ENCODE measurements at regions not wholly inside any gene's neighbourhood (a gene's known extent, or its start where the extent isn't known, plus 50 kb on each side); places are given as distances from the start of the nearest gene placed in this dataset.

DNA sequence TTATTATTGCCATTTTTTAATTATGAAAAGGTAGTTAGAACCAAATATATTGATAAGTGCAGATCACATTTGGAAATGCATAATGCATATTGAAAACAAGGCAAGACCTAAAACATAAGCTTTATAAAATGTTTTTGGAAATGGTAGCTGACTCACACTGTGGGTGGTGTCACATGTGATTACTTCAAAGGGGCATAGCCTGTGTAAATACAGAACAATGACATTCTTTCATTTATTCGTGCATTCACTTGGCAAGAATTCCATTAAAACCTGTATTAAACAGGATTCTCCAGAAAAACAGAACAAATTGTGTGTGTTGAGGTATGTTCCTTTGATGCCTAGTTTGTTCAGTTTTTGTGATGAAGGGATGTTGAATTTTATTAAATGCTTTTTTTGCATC is 427.3 kb upstream of the ST6GAL2 start:
- ChIA-PET CTCF (no interaction called here), POLR2A (no interaction called here)
- H3K9me3 Mint-ChIP-seq (ENCODE audit: insufficient read depth): peaks cover 8% of the 10 kb centered on the region
- no peaks in the 10 kb centered on the region for H3K4me1 Mint-ChIP-seq (ENCODE audit: low read depth)
- H3K27ac Mint-ChIP-seq: no peak overlapping the region
- no peak overlapping the region for H3K4me3 Mint-ChIP-seq
- H3K36me3 Mint-ChIP-seq (ENCODE audit: low read depth): no peaks in the 10 kb centered on the region
- ATAC-seq (no peak), DNase-seq (no peak)
- no peaks in the 10 kb centered on the region for H3K27me3 Mint-ChIP-seq (ENCODE audit: low read depth)

DNA sequence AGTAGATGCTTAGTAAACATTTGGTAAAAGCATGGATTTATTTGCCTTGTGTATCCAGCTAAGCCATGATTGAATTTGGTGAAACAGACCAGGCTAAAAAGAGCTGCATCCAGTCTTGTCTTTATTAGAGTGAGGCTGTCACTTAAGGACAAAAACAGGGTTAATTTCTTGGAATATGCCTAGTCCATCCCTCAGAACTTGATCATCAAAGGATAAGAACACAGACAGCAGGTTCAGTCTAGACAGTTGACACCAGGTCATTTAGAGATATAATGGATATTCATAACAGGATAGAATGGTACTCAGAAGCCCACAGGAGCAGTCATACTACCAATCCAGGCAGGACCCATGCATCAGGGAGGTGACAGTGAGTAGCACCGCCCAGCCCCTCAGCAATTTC is 434.9 kb upstream of the ST6GAL2 start:
- Mint-ChIP-seq H3K27ac (no peak overlapping the region), H3K4me1 (ENCODE audit: low read depth) (no peaks in the 10 kb centered on the region), H3K9me3 (ENCODE audit: insufficient read depth) (no peaks in the 10 kb centered on the region), H3K36me3 (ENCODE audit: low read depth) (no peaks in the 10 kb centered on the region), H3K4me3 (no peak overlapping the region), H3K27me3 (ENCODE audit: low read depth) (no peaks in the 10 kb centered on the region)
- ATAC-seq: no peak
- CTCF ChIA-PET: no interaction called here
- DNase-seq: no peak
- POLR2A ChIA-PET: no interaction called here

DNA sequence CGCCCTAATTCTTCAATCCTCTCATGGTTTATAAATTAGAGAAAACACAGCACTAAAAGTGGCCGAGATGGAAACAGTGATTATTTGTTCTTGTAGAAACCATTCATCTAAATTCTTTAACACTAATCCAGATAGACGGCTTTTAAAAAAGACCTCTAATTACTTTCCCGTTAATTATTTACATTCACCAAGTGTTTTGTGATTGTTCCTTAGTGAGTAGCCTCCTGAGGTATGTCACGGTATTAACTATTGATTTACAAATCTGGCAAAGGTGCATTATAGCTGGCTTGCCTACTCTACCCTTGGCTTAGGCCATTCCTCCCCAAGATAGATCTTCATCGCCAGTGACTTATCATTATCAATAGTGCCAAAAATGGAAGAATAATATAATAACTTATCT is 436.4 kb upstream of the ST6GAL2 start:
- ChIA-PET POLR2A (no interaction called here), CTCF (no interaction called here)
- Mint-ChIP-seq H3K4me1 (ENCODE audit: low read depth) (no peaks in the 10 kb centered on the region), H3K27me3 (ENCODE audit: low read depth) (no peaks in the 10 kb centered on the region), H3K36me3 (ENCODE audit: low read depth) (no peaks in the 10 kb centered on the region), H3K9me3 (ENCODE audit: insufficient read depth) (no peaks in the 10 kb centered on the region), H3K27ac (no peak overlapping the region), H3K4me3 (no peak overlapping the region)
- DNase-seq: no peak
- ATAC-seq: no peak

DNA sequence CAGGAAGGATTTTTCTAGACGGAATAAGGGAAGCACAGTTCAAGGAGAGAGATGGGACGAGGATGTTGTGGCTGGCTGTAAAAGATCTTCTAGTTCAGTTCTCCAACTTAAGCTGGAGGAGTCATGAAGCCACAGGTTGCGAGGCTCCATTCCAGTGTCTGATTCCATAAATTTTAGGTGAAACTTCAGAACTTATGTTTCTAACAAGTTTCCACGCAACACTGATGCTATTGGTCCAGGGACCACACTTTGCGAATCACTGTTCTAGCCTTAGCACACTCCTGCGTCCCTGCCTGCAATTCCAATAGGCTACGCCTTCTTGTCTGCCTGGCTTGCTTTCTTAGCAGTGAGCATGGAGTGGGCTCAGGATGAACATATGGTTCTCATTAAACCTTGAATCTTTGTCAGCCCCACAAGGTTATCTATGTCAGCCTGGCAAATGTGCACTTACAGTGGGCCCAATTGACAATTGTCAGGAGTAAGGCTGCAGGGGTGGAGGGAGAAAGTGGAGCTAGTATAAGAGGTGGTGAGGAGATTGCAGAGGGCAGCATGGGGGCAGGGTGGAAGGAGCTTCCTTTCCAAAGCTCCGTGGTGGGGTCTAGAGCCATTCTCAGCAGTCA is 438.1 kb upstream of the ST6GAL2 start:
- Mint-ChIP-seq H3K9me3 (ENCODE audit: insufficient read depth) (no peaks in the 10 kb centered on the region), H3K4me3 (no peak overlapping the region), H3K36me3 (ENCODE audit: low read depth) (no peaks in the 10 kb centered on the region), H3K27me3 (ENCODE audit: low read depth) (no peaks in the 10 kb centered on the region), H3K27ac (no peak overlapping the region), H3K4me1 (ENCODE audit: low read depth) (no peaks in the 10 kb centered on the region)
- ChIA-PET POLR2A (no interaction called here), CTCF (no interaction called here)
- ATAC-seq (no peak), DNase-seq (no peak)

DNA sequence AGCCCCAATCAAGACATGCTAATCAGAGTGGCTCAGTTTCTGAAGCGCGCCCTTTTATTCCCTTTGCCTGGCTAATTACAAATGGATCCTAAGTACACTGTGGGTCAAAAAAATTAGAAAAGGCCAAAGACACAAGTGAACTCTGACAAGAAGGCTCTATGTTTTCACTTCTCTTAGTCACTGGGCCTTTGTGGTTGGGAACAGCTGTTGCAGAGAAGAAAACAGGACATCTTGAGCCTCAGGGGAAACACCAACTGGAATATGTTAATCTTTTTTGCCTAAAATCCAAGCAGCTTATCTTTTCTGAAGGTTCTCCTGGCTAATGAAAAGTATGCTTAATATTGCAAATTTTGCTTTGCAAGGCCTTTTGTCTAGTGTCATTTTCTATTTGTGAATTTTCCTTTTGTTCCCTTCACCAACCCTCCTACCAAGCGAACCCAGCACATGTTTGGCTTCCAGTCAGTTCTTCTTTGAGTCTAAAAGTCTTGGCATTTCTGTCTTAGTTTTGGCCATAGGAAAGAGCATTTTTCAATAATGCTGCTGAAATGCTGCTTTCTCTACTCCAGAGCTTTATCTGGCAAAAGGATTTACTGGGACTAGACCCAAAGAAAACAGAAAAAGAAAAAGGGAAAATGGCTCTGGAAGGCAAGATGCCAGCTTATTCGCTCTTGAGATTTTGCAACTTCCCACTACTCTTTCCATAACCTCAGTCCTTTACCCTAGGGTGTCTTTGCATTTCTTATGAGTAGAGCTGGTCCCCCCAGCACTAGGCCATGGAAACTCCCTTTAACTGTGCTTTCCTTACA is 440.2 kb upstream of the ST6GAL2 start:
- Mint-ChIP-seq H3K4me3 (no peak overlapping the region), H3K27ac (no peak overlapping the region), H3K9me3 (ENCODE audit: insufficient read depth) (peaks cover 4% of the 10 kb centered on the region), H3K36me3 (ENCODE audit: low read depth) (no peaks in the 10 kb centered on the region), H3K4me1 (ENCODE audit: low read depth) (no peaks in the 10 kb centered on the region), H3K27me3 (ENCODE audit: low read depth) (no peaks in the 10 kb centered on the region)
- DNase-seq (no peak), ATAC-seq (no peak)
- POLR2A ChIA-PET: no interaction called here
- CTCF ChIA-PET: no interaction called here

DNA sequence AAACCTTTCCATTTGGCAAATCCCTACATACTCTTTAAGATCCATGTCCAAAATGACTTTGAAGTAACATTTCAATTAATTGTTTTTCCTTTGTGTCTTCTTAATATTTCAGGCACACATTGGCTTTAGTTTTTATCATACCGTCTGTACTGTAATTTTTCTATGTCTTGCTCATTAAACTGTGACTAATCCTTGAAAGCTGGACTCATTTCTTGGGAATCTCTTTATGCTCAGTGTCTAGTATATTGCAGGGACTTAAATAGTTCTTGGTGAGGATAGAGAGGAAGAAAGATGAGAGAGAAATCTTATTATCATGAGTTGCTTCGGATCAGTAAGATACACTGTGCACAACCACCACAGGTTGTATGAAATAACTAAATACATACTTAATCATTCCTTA is 448.3 kb upstream of the ST6GAL2 start:
- ATAC-seq: no peak

DNA sequence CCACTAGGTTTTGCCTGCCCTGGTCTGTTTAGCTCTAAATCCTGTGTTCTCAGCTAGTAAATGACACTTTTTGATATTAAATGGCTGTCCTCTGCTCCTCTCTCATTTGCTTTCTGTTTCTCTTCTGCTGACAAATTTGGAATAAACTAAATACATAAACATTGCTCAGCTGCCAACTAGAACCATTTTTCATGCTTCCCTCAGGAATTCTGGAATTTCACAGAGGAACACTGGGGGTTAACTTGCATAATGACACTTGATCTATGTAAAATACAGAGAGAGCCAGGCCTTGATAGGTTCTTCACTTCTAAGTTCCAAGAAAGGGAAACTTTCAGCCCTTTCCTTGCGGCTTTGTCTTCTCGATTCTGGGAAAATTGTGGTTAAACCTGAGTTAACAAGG is 450.6 kb upstream of the ST6GAL2 start:
- H3K4me1 Mint-ChIP-seq (ENCODE audit: low read depth): no peaks in the 10 kb centered on the region
- no peak overlapping the region for H3K4me3 Mint-ChIP-seq
- no peak overlapping the region for H3K27ac Mint-ChIP-seq
- ChIA-PET CTCF (no interaction called here), POLR2A (no interaction called here)
- ATAC-seq (no peak), DNase-seq (no peak)
- peaks cover 5% of the 10 kb centered on the region for H3K9me3 Mint-ChIP-seq (ENCODE audit: insufficient read depth)
- H3K36me3 Mint-ChIP-seq (ENCODE audit: low read depth): no peaks in the 10 kb centered on the region
- H3K27me3 Mint-ChIP-seq (ENCODE audit: low read depth): no peaks in the 10 kb centered on the region

More for the DNA sequence above, 448.3 kb upstream of the ST6GAL2 start:
- no peak for DNase-seq
- no peaks in the 10 kb centered on the region for H3K4me1 Mint-ChIP-seq (ENCODE audit: low read depth)
- no peak overlapping the region for H3K27ac Mint-ChIP-seq
- no peaks in the 10 kb centered on the region for H3K27me3 Mint-ChIP-seq (ENCODE audit: low read depth)
- POLR2A ChIA-PET: no interaction called here
- CTCF ChIA-PET: no interaction called here
- peaks cover 9% of the 10 kb centered on the region for H3K9me3 Mint-ChIP-seq (ENCODE audit: insufficient read depth)
- no peaks in the 10 kb centered on the region for H3K36me3 Mint-ChIP-seq (ENCODE audit: low read depth)
- H3K4me3 Mint-ChIP-seq: no peak overlapping the region

DNA sequence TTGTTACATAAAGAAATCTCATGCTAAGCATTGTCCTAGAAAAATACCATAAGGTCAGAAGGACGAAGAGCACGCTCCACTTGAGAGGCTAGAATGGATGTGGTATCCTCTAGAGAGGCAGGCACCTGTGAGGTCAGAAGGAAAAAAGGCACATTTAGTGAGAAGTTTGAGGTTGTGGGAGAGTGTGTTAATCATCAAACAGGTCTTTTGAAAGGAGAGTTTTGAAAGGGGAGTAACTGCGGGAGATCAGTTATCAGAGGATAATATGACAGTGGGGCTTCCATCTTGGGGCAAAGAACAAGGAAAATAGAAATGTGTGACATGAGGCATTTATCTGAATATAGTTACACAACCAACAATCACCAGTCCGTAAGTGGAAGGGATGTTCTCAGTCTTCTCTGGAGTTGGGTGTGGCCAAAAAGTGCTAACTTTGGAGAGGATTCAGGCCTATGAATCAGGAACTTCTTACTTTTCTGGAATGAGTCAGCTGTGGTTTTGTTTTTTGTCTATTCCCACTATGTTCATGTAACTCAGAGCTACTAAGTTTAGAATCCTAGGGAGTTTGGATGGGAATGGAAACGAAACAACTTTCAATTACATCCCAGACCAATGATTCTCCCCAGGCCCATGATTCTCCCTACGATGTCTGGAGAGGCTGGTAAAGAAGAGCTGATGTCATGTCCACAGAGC is 451.4 kb upstream of the ST6GAL2 start:
- no peak overlapping the region for H3K27ac Mint-ChIP-seq
- CTCF ChIA-PET: no interaction called here
- H3K27me3 Mint-ChIP-seq (ENCODE audit: low read depth): no peaks in the 10 kb centered on the region
- no peaks in the 10 kb centered on the region for H3K4me1 Mint-ChIP-seq (ENCODE audit: low read depth)
- DNase-seq (no peak), ATAC-seq (no peak)
- no peak overlapping the region for H3K4me3 Mint-ChIP-seq
- peaks cover 5% of the 10 kb centered on the region for H3K9me3 Mint-ChIP-seq (ENCODE audit: insufficient read depth)
- H3K36me3 Mint-ChIP-seq (ENCODE audit: low read depth): no peaks in the 10 kb centered on the region
- POLR2A ChIA-PET: no interaction called here

DNA sequence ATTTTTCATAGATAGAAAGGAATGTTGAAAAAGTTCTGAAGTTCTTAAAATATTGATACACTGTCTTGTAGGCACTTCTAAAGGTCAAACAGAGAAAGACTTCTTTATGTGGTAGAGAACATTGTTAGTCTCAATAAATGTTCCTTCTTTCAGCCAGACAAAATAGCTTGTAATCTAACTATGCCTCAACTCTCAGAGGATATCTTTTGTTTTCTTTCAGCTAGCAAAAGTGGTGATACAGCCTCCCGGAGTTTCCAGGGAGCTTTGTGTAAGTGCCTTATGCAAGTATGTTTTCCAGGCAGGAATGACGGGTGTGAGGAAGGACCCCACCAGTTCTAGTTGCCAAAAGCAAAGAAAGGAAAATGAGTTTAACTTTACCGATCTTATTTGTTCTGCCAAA is 452.1 kb upstream of the ST6GAL2 start:
- POLR2A ChIA-PET: no interaction called here
- Mint-ChIP-seq H3K4me1 (ENCODE audit: low read depth) (no peaks in the 10 kb centered on the region), H3K9me3 (ENCODE audit: insufficient read depth) (peaks cover 5% of the 10 kb centered on the region), H3K4me3 (no peak overlapping the region), H3K27me3 (ENCODE audit: low read depth) (no peaks in the 10 kb centered on the region), H3K27ac (no peak overlapping the region), H3K36me3 (ENCODE audit: low read depth) (no peaks in the 10 kb centered on the region)
- DNase-seq (no peak), ATAC-seq (no peak)
- CTCF ChIA-PET: no interaction called here

DNA sequence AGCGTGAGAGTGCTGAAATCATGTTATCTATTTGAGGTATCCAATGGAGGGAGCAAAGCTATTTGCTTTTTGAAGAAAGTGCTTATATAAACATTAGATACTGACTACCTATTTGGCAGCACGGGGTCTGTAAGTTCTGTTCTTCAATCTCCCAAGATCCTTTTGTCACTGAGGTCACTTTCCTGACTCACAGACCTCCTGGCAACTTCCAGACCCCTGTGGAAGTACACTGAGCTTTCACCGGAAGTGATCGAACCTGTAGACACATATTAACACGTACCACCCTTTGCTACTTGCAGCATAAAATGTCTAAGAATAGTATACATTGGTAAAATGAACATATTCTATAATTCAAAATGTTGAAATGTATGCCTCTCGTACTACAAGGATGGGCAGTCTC is 452.6 kb upstream of the ST6GAL2 start:
- DNase-seq: no peak
- no peaks in the 10 kb centered on the region for H3K4me1 Mint-ChIP-seq (ENCODE audit: low read depth)

DNA sequence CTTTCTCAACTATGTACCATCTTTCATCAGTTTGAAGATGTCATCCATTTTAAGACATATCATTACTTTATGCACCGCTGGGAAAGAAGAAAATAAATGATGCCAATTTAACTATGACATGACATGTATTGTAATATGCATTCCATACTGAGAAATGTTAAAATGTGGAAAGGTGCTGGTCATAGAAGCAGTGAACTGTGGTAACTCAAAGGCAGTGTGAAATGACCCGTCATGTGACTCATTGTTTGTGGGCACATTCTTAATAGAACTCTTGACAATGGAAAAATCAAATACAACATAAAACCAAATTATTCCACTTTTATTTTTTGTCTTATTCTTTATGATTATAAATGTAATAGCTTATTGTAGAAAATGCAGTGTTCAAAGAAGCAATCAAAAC is 455.0 kb upstream of the ST6GAL2 start:
- Mint-ChIP-seq H3K27ac (no peak overlapping the region), H3K4me3 (no peak overlapping the region), H3K4me1 (ENCODE audit: low read depth) (no peaks in the 10 kb centered on the region), H3K27me3 (ENCODE audit: low read depth) (no peaks in the 10 kb centered on the region), H3K9me3 (ENCODE audit: insufficient read depth) (peaks cover 5% of the 10 kb centered on the region), H3K36me3 (ENCODE audit: low read depth) (no peaks in the 10 kb centered on the region)
- DNase-seq (no peak), ATAC-seq (no peak)
- POLR2A ChIA-PET: no interaction called here
- CTCF ChIA-PET: no interaction called here

More for the DNA sequence above, 452.6 kb upstream of the ST6GAL2 start:
- Mint-ChIP-seq H3K9me3 (ENCODE audit: insufficient read depth) (peaks cover 5% of the 10 kb centered on the region), H3K4me3 (no peak overlapping the region), H3K27ac (no peak overlapping the region), H3K36me3 (ENCODE audit: low read depth) (no peaks in the 10 kb centered on the region), H3K27me3 (ENCODE audit: low read depth) (no peaks in the 10 kb centered on the region)
- ChIA-PET POLR2A (no interaction called here), CTCF (no interaction called here)
- ATAC-seq: no peak

DNA sequence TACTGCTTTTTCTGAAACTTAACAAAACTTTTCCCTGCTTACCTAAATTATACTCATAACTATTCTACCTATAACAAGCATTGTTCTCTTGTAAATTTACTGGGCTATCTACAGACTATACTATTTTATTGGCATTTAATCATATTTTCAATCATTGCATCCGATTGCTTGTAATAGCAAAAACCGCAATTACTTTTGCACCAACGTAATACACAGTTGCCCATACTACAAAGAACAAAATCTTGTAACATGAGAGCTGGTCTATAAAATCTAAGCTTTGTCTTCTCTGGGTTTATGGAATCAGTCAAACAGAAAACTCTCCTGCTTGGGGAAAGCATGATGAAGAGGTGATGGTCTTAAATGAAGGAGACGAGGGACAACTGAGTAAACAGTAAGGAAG is 463.4 kb upstream of the ST6GAL2 start:
- no peaks in the 10 kb centered on the region for H3K27me3 Mint-ChIP-seq (ENCODE audit: low read depth)
- no peaks in the 10 kb centered on the region for H3K4me1 Mint-ChIP-seq (ENCODE audit: low read depth)
- CTCF ChIA-PET: no interaction called here
- H3K9me3 Mint-ChIP-seq (ENCODE audit: insufficient read depth): no peaks in the 10 kb centered on the region
- no peak overlapping the region for H3K4me3 Mint-ChIP-seq
- ATAC-seq: no peak
- POLR2A ChIA-PET: no interaction called here
- no peak for DNase-seq
- H3K36me3 Mint-ChIP-seq (ENCODE audit: low read depth): no peaks in the 10 kb centered on the region
- H3K27ac Mint-ChIP-seq: no peak overlapping the region

All from activated CD8-positive, alpha-beta T cell treated with anti-CD3 and anti-CD28 coated beads, Interleukin-2, amount 10 ng/mL, durations not matched to agents 7 days and 5 days (primary cell).